ENCODE measurements at regions not wholly inside any gene's neighbourhood (a gene's known extent, or its start where the extent isn't known, plus 50 kb on each side); places are given as distances from the start of the nearest gene placed in this dataset.

DNA sequence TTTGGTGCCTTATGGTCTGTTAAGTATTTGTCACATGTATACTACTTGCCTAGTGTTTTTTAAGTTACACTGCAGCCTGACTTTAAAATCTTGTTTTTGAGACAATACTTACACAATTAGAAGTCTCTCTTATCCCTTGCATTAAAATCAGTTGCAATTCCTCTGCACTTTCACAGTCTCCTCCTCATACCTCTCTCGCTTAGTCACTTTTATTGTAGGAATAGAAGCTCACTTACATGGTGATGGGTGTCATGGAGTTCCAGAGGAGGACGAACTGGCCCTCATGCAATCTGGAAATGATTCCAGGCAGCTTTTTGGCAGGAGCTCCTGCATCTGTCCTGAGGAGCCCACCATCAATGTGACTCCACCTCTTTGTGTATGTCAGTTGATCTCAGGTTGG, 238.4 kb upstream of the TBC1D5 start:
- Histone ChIP-seq H4K8ac (replicated peaks; ENCODE audit: insufficient read length, low read depth, low read length) (no peak overlapping the region), H3K27ac (ENCODE audit: insufficient read length, low read depth, low read length) (no peak overlapping the region), H2BK12ac (ENCODE audit: insufficient read length, low read depth, low read length) (no peak overlapping the region), H3K79me1 (ENCODE audit: insufficient read depth, low read depth, low read length, poor library complexity, severe bottlenecking) (no peaks in the 10 kb centered on the region), H2BK5ac (ENCODE audit: insufficient read length, low read length) (no peak overlapping the region), H3K27me3 (ENCODE audit: insufficient read depth, low read length) (no peaks in the 10 kb centered on the region), H3K4ac (ENCODE audit: low read depth, low read length) (no peak overlapping the region), H2BK20ac (ENCODE audit: low read depth, low read length, poor library complexity, severe bottlenecking) (no peak overlapping the region), H3K4me2 (ENCODE audit: insufficient read depth, insufficient read length, low read length) (no peak overlapping the region), H3K56ac (ENCODE audit: insufficient read length, low read depth, low read length) (no peak overlapping the region), H3K18ac (ENCODE audit: insufficient read length, low read depth, low read length) (no peak overlapping the region), H3K14ac (ENCODE audit: insufficient read depth, low read length) (no peak overlapping the region), H4K20me1 (ENCODE audit: control insufficient read depth, insufficient read depth, insufficient read length) (no peaks in the 10 kb centered on the region), H3K79me2 (ENCODE audit: insufficient read depth, low read length) (no peaks in the 10 kb centered on the region), H2AK5ac (ENCODE audit: insufficient read length, low read length) (no peak overlapping the region), H2AFZ (ENCODE audit: low read length) (no peak overlapping the region), H3K23me2 (ENCODE audit: insufficient read length, low read depth, low read length, poor library complexity, severe bottlenecking) (no peaks in the 10 kb centered on the region), H4K5ac (ENCODE audit: insufficient read length, low read depth, low read length) (no peak overlapping the region), H2BK15ac (ENCODE audit: low read depth, low read length) (no peak overlapping the region), H4K91ac (ENCODE audit: insufficient read length, low read depth, low read length) (no peak overlapping the region), H3K4me1 (ENCODE audit: insufficient read depth, low read length) (no peaks in the 10 kb centered on the region), H3T11ph (ENCODE audit: low read length) (no peak overlapping the region), H3K9me3 (ENCODE audit: control insufficient read depth, low read depth, low read length) (no peaks in the 10 kb centered on the region), H2BK120ac (ENCODE audit: low read depth, low read length, poor library complexity, severe bottlenecking) (no peak overlapping the region), H3K23ac (ENCODE audit: insufficient read length, low read depth, low read length) (peak overlapping the region; percentile 28), H3K9ac (ENCODE audit: extremely low read depth, insufficient read length, low read length) (no peak overlapping the region)
- H3K4me3 Mint-ChIP-seq = no peak overlapping the region
- no CpG with 5 or more reads among the region's 2 CpGs for WGBS (ENCODE audit: extremely low coverage, insufficient read length, low lambda C conversion rate)
- H3K36me3 Mint-ChIP-seq (ENCODE audit: insufficient read depth in 1 of 3, low read depth in 3 of 3) = no peaks in the 10 kb centered on the region
- H3K9me3 Mint-ChIP-seq = no peaks in the 10 kb centered on the region
- peaks cover 0 to 3% of the 10 kb centered on the region in 2 experiments; a peak in 1 of 4 replicates for H3K4me1 Mint-ChIP-seq
- no peak overlapping the region; a peak in 1 of 7 replicates for H3K27ac Mint-ChIP-seq
- DNase-seq = no peak
- no peak for TF ChIP-seq CTCF (conservative IDR thresholded peaks at IDR 0.05)
- no peaks in the 10 kb centered on the region for H3K27me3 Mint-ChIP-seq (ENCODE audit: low read depth)
